GM12872 (cell line): ENCODE measurements at regions not wholly inside any gene's neighbourhood (a gene's known extent, or its start where the extent isn't known, plus 50 kb on each side); places are given as distances from the start of the nearest gene placed in this dataset.

Source experiments
- CTCF ChIP-seq: IDR thresholded peaks from 3 replicates; pipeline ENCODE4 v1.5.1; 2011; ENCODE audit warnings: low read depth, mild to moderate bottlenecking, low read length, moderate library complexity; ENCODE audit not compliant: insufficient read depth

GRCh38 chr9:30010691-30011090, 2373.8 kb upstream of the ACO1 start:
- TF ChIP-seq CTCF: no peak

GRCh38 chr9:30012622-30013021, 2371.8 kb upstream of the ACO1 start:
- no peak for TF ChIP-seq CTCF

- TF ChIP-seq CTCF: no peak
Observed at GRCh38 chr9:30015073-30015472, 2369.4 kb upstream of the ACO1 start.

GRCh38 chr9:30020161-30020560, 2364.3 kb upstream of the ACO1 start:
- TF ChIP-seq CTCF: no peak

GRCh38 chr9:30035761-30036160, 2348.7 kb upstream of the ACO1 start:
- no peak for TF ChIP-seq CTCF

GRCh38 chr9:30036558-30036957, 2347.9 kb upstream of the ACO1 start:
- TF ChIP-seq CTCF: no peak

- TF ChIP-seq CTCF: no peak
Observed at GRCh38 chr9:30039712-30040111, 2344.7 kb upstream of the ACO1 start.

GRCh38 chr9:30048396-30048795, 2336.0 kb upstream of the ACO1 start:
- TF ChIP-seq CTCF: no peak
